ENCODE measurements at regions not wholly inside any gene's neighbourhood (a gene's known extent, or its start where the extent isn't known, plus 50 kb on each side); places are given as distances from the start of the nearest gene placed in this dataset.

GRCh38 chr16:75841517-75841916 is 115.2 kb upstream of the CPHXL start:
- no peaks in the 10 kb centered on the region for H3K36me3 ChIP-seq (replicated peaks in 1 of 2; ENCODE audit: control insufficient read depth in 1 of 2, insufficient read depth in 2 of 2, low read length in 2 of 2)
- TF ChIP-seq MIXL1 (CRISPR knock-in tag; IDR thresholded peaks at IDR 0.05): no peak
- TF ChIP-seq ZNF142 (CRISPR knock-in tag; IDR thresholded peaks at IDR 0.05): no peak
- no peak for TF ChIP-seq KLF11 (CRISPR knock-in tag; IDR thresholded peaks at IDR 0.05)
- no peak for TF ChIP-seq ZNF367 (CRISPR knock-in tag; IDR thresholded peaks at IDR 0.05; ENCODE audit: borderline replicate concordance)
- TF ChIP-seq ZNF30 (CRISPR knock-in tag; IDR thresholded peaks at IDR 0.05): no peak
- no peak for TF ChIP-seq ZMAT3 (CRISPR knock-in tag; conservative IDR thresholded peaks at IDR 0.05)
- TF ChIP-seq ZC3H4 (CRISPR knock-in tag; IDR thresholded peaks at IDR 0.05; ENCODE audit: borderline replicate concordance): no peak
- TF ChIP-seq ZNF75D (CRISPR knock-in tag; IDR thresholded peaks at IDR 0.05; ENCODE audit: borderline replicate concordance): no peak
- no peak for TF ChIP-seq ZNF580 (CRISPR knock-in tag; IDR thresholded peaks at IDR 0.05; ENCODE audit: borderline replicate concordance, low read depth)
- TF ChIP-seq HMGXB4 (CRISPR knock-in tag; IDR thresholded peaks at IDR 0.05; ENCODE audit: borderline replicate concordance in 1 of 2, low read depth in 1 of 2): no peak
- no peak for TF ChIP-seq MBD4 (IDR thresholded peaks at IDR 0.05; ENCODE audit: borderline replicate concordance, low read length)
- TF ChIP-seq ZNF563 (CRISPR knock-in tag; IDR thresholded peaks at IDR 0.05): no peak
- TF ChIP-seq CBX1 (IDR thresholded peaks at IDR 0.05; ENCODE audit: low read depth): no peak
- no peak for TF ChIP-seq SALL2 (CRISPR knock-in tag; IDR thresholded peaks at IDR 0.05)
- no peak for TF ChIP-seq FUBP1 (CRISPR knock-in tag; IDR thresholded peaks at IDR 0.05; ENCODE audit: borderline replicate concordance)

More at GRCh38 chr16:75841517-75841916, 115.2 kb upstream of the CPHXL start:
- Histone ChIP-seq H3K79me2 (ENCODE audit: insufficient read depth, low read length) (no peaks in the 10 kb centered on the region), H3K9ac (ENCODE audit: insufficient read depth, low read depth, low read length) (no peak overlapping the region), H3K9me3 (ENCODE audit: low read length) (no peaks in the 10 kb centered on the region), H4K20me1 (ENCODE audit: insufficient read depth, low read length) (no peaks in the 10 kb centered on the region), H2AFZ (ENCODE audit: low read length) (no peak overlapping the region), H3K27ac (ENCODE audit: extremely low read length, insufficient read depth, low read length) (no peak overlapping the region), H3K4me2 (ENCODE audit: low read depth, low read length) (no peak overlapping the region), H3K27me3 (ENCODE audit: control insufficient read depth in 1 of 2, insufficient read depth in 2 of 2, low read length in 2 of 2) (peaks cover 0 to 2% of the 10 kb centered on the region in 2 experiments; a peak in 1 of 5 replicates), H3K4me3 (replicated peaks in 1 of 3; ENCODE audit: insufficient read depth in 1 of 3, low read depth in 2 of 3, low read length in 3 of 3) (no peak overlapping the region), H3K4me1 (ENCODE audit: insufficient read depth, low read length) (no peaks in the 10 kb centered on the region)
- POLR2A ChIA-PET: no interaction called here
- BruUV-seq (replicated peaks): no TSS peak
- ATAC-seq (no peak), DNase-seq (ENCODE audit: low spot score) (no peak), FAIRE-seq (no peak)
- CTCF ChIA-PET (ENCODE audit: low intra/inter-chr PET ratio, low total read pairs): no interaction called here
- intact Hi-C loops (cut with micrococcal nuclease; ENCODE audit: unreplicated experiment): no loop called here
- in situ Hi-C loops (cut with HindIII; ENCODE audit: extremely low pct_ligation_motif_present, low pct_unique_long_range_greater_than_20kb): no loop called here
- WGBS (ENCODE audit: low lambda C conversion rate): 0% methylated on average over 1 of the region's 1 CpG

Data from HepG2 (cell line).